Subcutaneous abdominal adipose tissue (tissue), 5 donors: ENCODE measurements at regions not wholly inside any gene's neighbourhood (a gene's known extent, or its start where the extent isn't known, plus 50 kb on each side); places are given as distances from the start of the nearest gene placed in this dataset.

Experiments
- H3K27ac ChIP-seq: one replicate; pipeline ENCODE4 v1.7.0; 2013; ENCODE audit warnings: low read depth, mild to moderate bottlenecking, inconsistent platforms, low read length, moderate library complexity
- H3K27me3 ChIP-seq, 5 donors: one replicate each; pipeline ENCODE4 v1.7.0; 2013; ENCODE audit warnings: low read length in 5 of 5, inconsistent platforms in 1 of 5; ENCODE audit not compliant: control insufficient read depth in 5 of 5, insufficient read depth in 4 of 5
- H3K36me3 ChIP-seq, 5 donors: one replicate each; pipeline ENCODE4 v1.7.0; 2013; ENCODE audit warnings: low read length in 5 of 5; ENCODE audit not compliant: control insufficient read depth in 5 of 5, insufficient read depth in 5 of 5
- H3K4me1 ChIP-seq, 5 donors: one replicate each; pipeline ENCODE4 v1.7.0; 2013; ENCODE audit warnings: low read length in 5 of 5, mild to moderate bottlenecking in 3 of 5, moderate library complexity in 1 of 5; ENCODE audit not compliant: control insufficient read depth in 5 of 5, insufficient read depth in 5 of 5
- H3K4me3 ChIP-seq, 5 donors: one replicate each; pipeline ENCODE4 v1.7.0; 2013; ENCODE audit warnings: low read length in 5 of 5, low read depth in 1 of 5
- H3K9ac ChIP-seq, 5 donors: one replicate each; pipeline ENCODE4 v1.7.0; 2013; ENCODE audit warnings: low read length in 5 of 5, mild to moderate bottlenecking in 4 of 5, moderate library complexity in 3 of 5
- H3K9me3 ChIP-seq, 5 donors: one replicate each; pipeline ENCODE4 v1.7.0; 2013; ENCODE audit warnings: low read length in 5 of 5; ENCODE audit not compliant: control insufficient read depth in 5 of 5
- donor health status: healthy.
- donor health status: healthy.
- donor health status: healthy.
- donor health status: healthy.
- donor health status: healthy.

- Histone ChIP-seq H3K4me3 (no peak overlapping the region), H3K27ac (no peak overlapping the region), H3K9ac (no peak overlapping the region), H3K36me3 (no peaks in the 10 kb centered on the region), H3K9me3 (peaks cover 7 to 14% (median 10%) of the 10 kb centered on the region in 5 donors), H3K27me3 (no peaks in the 10 kb centered on the region), H3K4me1 (no peaks in the 10 kb centered on the region)
Observed at GRCh38 chr6:121816361-121816760, 380.9 kb downstream of the GJA1 start.

GRCh38 chr6:121816906-121817540 is 381.6 kb downstream of the GJA1 start:
- Histone ChIP-seq H3K4me3 (no peak overlapping the region), H3K4me1 (no peaks in the 10 kb centered on the region), H3K36me3 (no peaks in the 10 kb centered on the region)

GRCh38 chr6:121823437-121823851 is 388.0 kb downstream of the GJA1 start:
- H3K27ac ChIP-seq: no peak overlapping the region
- no peak overlapping the region for H3K4me3 ChIP-seq

More at GRCh38 chr6:121816906-121817540, 381.6 kb downstream of the GJA1 start:
- Histone ChIP-seq H3K27me3 (no peaks in the 10 kb centered on the region), H3K9me3 (peaks cover 7 to 17% (median 10%) of the 10 kb centered on the region in 5 donors), H3K9ac (no peak overlapping the region), H3K27ac (no peak overlapping the region)

GRCh38 chr6:121826156-121826810 is 390.8 kb downstream of the GJA1 start:
- no peak overlapping the region for H3K9ac ChIP-seq

More at GRCh38 chr6:121823437-121823851, 388.0 kb downstream of the GJA1 start:
- Histone ChIP-seq H3K4me1 (peaks cover 0 to 5% (median 0%) of the 10 kb centered on the region in 5 donors), H3K36me3 (no peaks in the 10 kb centered on the region), H3K9ac (no peak overlapping the region), H3K9me3 (peaks cover 7 to 17% (median 10%) of the 10 kb centered on the region in 5 donors), H3K27me3 (no peaks in the 10 kb centered on the region)

GRCh38 chr6:121828146-121828886 is 392.9 kb downstream of the GJA1 start:
- H3K4me3 ChIP-seq: no peak overlapping the region
- no peak overlapping the region for H3K9ac ChIP-seq
- H3K36me3 ChIP-seq: no peaks in the 10 kb centered on the region
- H3K27ac ChIP-seq: no peak overlapping the region
- no peaks in the 10 kb centered on the region for H3K9me3 ChIP-seq
- peaks cover 0 to 5% (median 3%) of the 10 kb centered on the region in 5 donors for H3K4me1 ChIP-seq
- no peaks in the 10 kb centered on the region for H3K27me3 ChIP-seq

More at GRCh38 chr6:121826156-121826810, 390.8 kb downstream of the GJA1 start:
- H3K4me3 ChIP-seq: no peak overlapping the region
- no peaks in the 10 kb centered on the region for H3K27me3 ChIP-seq
- peaks cover 0 to 3% (median 0%) of the 10 kb centered on the region in 5 donors for H3K9me3 ChIP-seq
- no peaks in the 10 kb centered on the region for H3K36me3 ChIP-seq
- no peak overlapping the region for H3K27ac ChIP-seq
- peaks cover 0 to 5% (median 3%) of the 10 kb centered on the region in 5 donors for H3K4me1 ChIP-seq

GRCh38 chr6:121830736-121831135 is 395.3 kb downstream of the GJA1 start:
- no peaks in the 10 kb centered on the region for H3K27me3 ChIP-seq
- H3K27ac ChIP-seq: no peak overlapping the region
- no peaks in the 10 kb centered on the region for H3K36me3 ChIP-seq
- peaks cover 0 to 5% (median 3%) of the 10 kb centered on the region in 5 donors for H3K4me1 ChIP-seq
- no peak overlapping the region for H3K9ac ChIP-seq
- H3K9me3 ChIP-seq: no peaks in the 10 kb centered on the region
- no peak overlapping the region for H3K4me3 ChIP-seq

- H3K4me3 ChIP-seq: no peak overlapping the region
Observed at GRCh38 chr6:121835662-121836061, 400.2 kb downstream of the GJA1 start.

GRCh38 chr6:121837545-121838229 is 402.2 kb downstream of the GJA1 start:
- Histone ChIP-seq H3K27ac (no peak overlapping the region), H3K4me1 (no peaks in the 10 kb centered on the region), H3K27me3 (no peaks in the 10 kb centered on the region), H3K4me3 (no peak overlapping the region), H3K36me3 (no peaks in the 10 kb centered on the region), H3K9me3 (no peaks in the 10 kb centered on the region), H3K9ac (no peak overlapping the region)

More at GRCh38 chr6:121835662-121836061, 400.2 kb downstream of the GJA1 start:
- Histone ChIP-seq H3K9ac (no peak overlapping the region), H3K9me3 (no peaks in the 10 kb centered on the region), H3K27ac (no peak overlapping the region), H3K36me3 (no peaks in the 10 kb centered on the region), H3K27me3 (no peaks in the 10 kb centered on the region), H3K4me1 (peaks cover 0 to 5% (median 0%) of the 10 kb centered on the region in 5 donors)

GRCh38 chr6:121838842-121839241 is 403.4 kb downstream of the GJA1 start:
- no peak overlapping the region for H3K9ac ChIP-seq
- no peak overlapping the region for H3K4me3 ChIP-seq
- no peaks in the 10 kb centered on the region for H3K9me3 ChIP-seq
- no peak overlapping the region for H3K27ac ChIP-seq
- H3K4me1 ChIP-seq: no peaks in the 10 kb centered on the region
- no peaks in the 10 kb centered on the region for H3K27me3 ChIP-seq
- H3K36me3 ChIP-seq: no peaks in the 10 kb centered on the region
